HG03280 (cell line): ENCODE measurements at regions not wholly inside any gene's neighbourhood (a gene's known extent, or its start where the extent isn't known, plus 50 kb on each side); places are given as distances from the start of the nearest gene placed in this dataset.
"Not testable (repeated sequence)": the region's sequence is repeated elsewhere in the genome, so short reads cannot be mapped to it uniquely, and the experiment has no call there.

Source experiments
- ATAC-seq: cut with Tn5 transposase; IDR thresholded peaks from one replicate; pipeline ENCODE4 v1.9.1; 2021; ENCODE audit warnings: mild to moderate bottlenecking, moderate library complexity; ENCODE audit not compliant: unreplicated experiment

GRCh38 chr1:229856009-229856650 lies 210.9 kb upstream of the GALNT2 start:
- ATAC-seq = peak; percentile 97

- no peak for ATAC-seq
Observed at GRCh38 chr1:229857585-229857984, 209.5 kb upstream of the GALNT2 start.

- no peak for ATAC-seq
Observed at GRCh38 chr1:229859026-229859425, 208.0 kb upstream of the GALNT2 start.

DNA sequence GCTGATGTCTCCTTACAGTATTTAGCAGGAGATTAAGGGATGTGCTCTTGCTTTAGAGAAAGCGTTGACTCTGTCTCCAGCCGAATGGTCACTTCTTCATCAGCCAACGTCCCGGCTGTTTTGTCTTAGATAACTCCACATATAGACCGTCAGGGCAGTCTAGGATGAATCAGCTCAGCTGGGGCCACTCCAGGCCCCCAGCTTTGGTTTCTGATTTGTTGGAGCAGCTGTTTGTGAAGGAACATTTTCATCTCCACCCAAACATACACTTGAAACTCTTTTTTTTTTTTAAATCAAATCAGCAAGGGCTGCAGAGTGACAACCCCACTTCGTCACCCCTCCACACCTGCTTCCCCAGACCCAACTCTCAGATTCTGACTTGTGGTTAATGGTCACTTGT lies 206.1 kb upstream of the GALNT2 start:
- no peak for ATAC-seq

DNA sequence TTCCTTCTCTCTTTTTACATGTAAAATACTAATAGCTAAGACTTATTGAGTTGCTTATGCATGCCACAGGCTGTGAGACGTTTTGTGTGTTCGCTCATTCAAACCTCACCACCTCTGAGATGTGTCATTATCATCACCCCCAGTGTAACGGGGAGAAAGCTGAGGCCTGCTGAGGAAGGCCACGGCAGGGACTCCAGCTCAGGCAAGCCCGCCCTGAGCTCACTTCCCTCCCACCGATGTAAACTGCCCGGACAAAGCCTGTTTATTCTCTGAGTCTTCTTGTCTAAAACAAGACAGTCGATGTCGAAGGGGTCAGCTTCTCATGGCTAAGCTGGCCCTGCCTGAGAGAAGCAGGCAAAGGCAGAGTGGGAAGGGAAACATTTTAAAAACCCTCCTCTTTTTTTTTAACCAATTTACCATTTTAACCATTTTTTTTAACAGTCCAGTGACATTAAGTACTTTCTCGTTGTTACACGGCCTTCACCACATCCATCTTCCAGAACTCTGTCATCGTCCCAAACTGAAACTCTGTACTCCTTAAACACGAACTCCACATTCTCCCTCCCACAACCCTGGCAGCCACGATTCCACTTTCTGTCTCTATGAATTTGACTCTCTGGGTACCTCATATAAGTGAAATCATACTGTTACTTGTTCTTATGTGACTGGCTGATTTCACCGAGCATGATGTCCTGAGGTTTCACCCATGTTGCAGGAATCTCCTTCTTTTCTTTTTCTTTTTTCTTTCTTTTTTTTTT lies 204.8 kb upstream of the GALNT2 start:
- no peak for ATAC-seq

GRCh38 chr1:229863651-229864545 lies 203.1 kb upstream of the GALNT2 start:
- ATAC-seq = no peak

GRCh38 chr1:229864686-229865230 lies 202.3 kb upstream of the GALNT2 start:
- no peak for ATAC-seq

DNA sequence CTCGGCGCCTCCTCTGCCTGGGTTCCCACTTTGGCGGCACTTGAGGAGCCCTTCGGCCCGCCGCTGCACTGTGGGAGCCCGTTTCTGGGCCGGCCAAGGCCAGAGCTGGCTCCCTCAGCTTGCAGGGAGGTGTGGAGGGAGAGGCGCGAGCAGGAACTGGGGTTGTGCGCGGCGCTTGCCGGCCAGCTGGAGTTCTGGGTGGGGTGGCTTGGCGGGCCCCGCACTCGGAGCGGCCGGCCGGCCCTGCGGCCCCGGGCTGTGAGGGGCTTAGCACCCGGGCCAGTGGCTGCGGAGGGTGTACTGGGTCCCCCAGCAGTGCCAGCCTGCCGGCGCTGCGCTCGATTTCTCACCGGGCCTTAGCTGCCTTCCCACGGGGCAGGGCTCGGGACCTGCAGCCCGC lies 201.7 kb upstream of the GALNT2 start:
- ATAC-seq = not testable (repeated sequence)

DNA sequence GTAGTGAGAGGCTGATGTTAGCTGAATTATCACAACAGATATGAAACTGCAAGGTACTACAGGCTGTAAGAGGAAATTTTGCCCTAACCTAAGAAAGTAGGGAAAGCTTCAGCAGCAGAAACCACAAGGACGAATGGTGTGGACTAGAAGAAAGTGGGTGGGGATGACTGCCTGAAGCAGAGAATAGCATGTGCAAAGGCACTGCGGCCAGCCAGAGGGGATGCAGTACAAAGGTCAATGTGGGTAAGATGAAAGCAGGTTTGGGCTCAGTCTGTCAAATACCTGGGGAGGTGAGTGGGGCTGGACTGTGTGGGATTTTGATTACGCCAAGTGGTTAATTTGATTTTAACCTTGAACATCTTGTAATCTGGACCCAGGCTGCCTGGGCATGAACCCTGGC lies 199.3 kb upstream of the GALNT2 start:
- ATAC-seq = no peak

GRCh38 chr1:229869240-229869639 lies 197.8 kb upstream of the GALNT2 start:
- no peak for ATAC-seq

GRCh38 chr1:229869687-229870086 lies 197.4 kb upstream of the GALNT2 start:
- ATAC-seq = no peak

GRCh38 chr1:229870381-229870780 lies 196.7 kb upstream of the GALNT2 start:
- ATAC-seq = no peak

GRCh38 chr1:229871078-229871676 lies 195.9 kb upstream of the GALNT2 start:
- ATAC-seq = no peak

DNA sequence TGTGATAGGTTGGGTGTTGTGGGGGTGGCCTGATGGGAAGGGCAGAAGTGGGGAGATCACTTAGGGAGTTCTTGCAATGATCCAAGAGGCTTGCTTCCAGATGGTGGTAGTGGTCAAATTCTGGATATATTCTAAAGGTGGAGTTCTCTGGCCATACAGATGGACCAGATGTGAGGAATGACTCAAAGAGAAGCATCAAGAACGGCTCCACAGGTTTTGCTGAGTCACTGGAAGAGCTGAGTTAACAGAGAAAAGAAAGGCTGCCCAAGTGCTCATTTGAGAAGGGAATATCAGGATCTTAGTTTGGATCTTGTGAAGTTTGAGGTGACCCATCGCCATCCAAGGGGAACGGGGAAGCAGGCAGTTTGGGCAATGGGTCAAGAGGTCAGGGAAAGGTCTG lies 192.9 kb upstream of the GALNT2 start:
- no peak for ATAC-seq

DNA sequence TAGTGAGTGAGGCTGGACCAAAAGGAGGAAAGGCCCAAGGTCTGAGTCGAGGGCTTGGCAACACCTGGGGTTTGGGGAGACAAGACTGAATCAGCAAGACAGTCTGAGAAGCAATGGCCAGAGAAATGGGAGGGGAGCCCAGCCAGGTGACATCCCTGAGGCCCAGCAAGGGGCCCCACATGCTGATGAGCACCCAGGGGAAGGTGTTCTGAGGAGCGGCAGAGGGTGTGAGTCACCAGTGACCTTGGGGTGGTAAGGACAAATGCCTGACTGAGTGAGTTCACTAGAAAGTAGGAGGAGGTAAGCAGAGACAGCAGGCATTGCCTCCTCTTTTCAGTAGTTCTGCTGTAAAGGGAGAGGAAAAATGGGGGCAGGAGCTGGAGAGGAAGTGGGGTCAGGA lies 192.4 kb upstream of the GALNT2 start:
- no peak for ATAC-seq

GRCh38 chr1:229875086-229875485 lies 192.0 kb upstream of the GALNT2 start:
- no peak for ATAC-seq

- ATAC-seq = no peak
Observed at GRCh38 chr1:229879746-229880145, 187.3 kb upstream of the GALNT2 start.

DNA sequence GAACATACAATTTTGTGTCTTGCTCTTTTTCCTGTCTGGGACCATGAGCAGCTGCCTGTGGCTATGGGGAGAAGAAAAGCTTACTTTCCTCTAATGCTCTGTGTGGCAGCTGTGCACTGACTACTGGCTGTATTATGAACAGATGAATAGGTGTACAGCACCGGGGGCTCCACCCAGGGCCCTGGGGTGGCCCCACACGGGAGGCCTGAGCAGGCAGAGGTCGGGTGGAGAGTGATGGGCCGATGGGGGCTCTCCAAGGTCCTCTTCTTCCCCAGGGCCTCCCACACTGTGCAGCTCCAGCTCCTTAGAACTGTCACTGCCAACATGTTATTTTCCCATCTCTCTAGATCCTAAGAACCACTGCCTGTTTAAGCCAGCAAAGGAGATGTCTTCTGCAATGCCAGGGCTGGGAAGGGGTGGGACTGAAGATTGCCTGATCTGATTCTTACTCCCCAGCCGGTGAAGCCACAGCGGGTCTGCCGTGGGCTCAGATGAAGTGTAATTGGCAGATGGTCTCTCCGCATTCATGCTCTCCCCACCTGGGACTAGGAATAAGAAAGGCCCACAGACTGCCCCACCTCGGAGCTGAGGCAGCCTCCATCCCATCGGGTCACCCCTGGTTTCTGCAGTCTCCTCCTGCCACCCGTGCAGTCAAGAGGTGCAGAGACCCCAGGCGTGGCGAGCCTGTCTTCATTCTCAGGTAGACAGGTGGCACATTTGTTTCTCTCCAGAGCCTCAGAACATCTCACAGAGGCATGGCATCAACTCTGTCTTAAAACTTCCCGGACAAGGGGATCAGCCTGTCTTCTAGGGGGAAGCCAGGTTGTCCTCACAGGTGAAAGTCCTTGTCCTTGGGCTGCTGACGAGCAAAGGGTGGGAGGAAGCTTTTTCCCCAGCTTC lies 186.5 kb upstream of the GALNT2 start:
- ATAC-seq = no peak

DNA sequence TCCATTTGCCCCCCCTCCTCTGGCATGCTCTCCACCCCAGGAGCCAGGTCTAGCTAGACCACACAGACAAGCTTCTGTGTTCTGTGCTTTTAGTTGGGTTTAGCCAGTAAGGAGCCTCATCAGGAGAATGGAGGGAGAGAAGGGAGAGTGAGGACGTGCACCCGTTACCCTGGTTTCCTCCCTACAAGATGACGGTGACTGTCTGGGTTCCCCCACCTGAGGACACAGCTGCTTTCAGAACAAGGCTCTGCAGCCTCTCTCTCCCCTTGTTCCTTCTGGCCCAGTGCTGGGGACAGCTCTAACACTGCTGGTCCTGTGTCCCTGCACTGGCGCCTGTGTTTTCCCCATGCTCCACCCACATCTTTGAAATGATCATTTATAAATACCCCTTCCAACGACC lies 184.4 kb upstream of the GALNT2 start:
- ATAC-seq = no peak
